ENCODE measurements at regions not wholly inside any gene's neighbourhood (a gene's known extent, or its start where the extent isn't known, plus 50 kb on each side); places are given as distances from the start of the nearest gene placed in this dataset.
"Not testable (repeated sequence)": the region's sequence is repeated elsewhere in the genome, so short reads cannot be mapped to it uniquely, and the experiment has no call there.

DNA sequence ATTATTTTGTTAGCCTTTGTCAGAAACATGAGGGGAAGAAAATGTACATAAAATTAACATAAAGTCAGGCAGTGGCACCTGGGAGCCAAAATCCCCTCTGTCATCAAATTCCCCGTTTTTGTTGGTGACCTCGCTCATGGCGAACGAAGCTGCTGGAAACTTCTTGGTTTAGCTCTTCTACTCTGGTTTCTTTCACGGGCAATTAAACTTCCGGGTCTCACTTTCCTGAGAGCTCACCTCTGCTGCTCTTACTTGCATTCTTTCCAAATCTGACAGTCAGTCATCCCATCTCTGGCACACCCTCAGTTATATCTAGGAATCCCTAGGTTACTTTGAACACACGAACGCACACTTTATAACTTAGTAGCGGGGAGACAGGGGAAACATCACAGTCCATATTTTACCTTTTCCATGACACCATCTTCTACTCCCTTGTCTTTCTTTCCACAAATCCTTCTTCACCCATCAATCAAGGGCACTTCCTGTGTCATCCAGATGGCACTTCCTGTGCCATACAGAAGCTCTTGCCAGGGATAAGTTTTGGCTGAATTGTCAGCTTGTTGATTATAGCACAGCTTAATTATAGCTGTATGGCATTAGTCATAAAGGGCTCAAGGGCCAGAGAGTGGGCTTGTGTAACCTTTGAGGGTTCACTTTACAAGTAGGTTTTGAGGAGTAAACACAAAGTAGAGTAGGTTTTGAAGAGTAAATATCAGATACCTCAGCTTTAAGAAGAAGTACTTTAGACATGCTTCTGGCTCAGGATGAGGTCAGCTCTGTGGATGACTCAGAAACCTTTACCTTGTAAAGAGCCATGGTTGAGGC, 105.1 kb downstream of the GATA3 start:
- Histone ChIP-seq H3K9me3 (ENCODE audit: severe bottlenecking) (no peaks in the 10 kb centered on the region), H3K4me3 (ENCODE audit: severe bottlenecking) (no peak overlapping the region), H3K27ac (ENCODE audit: poor library complexity, severe bottlenecking) (peak overlapping the region; percentile 65), H3K27me3 (ENCODE audit: insufficient read depth, poor library complexity, severe bottlenecking) (no peaks in the 10 kb centered on the region), H3K4me1 (ENCODE audit: insufficient read depth, poor library complexity, severe bottlenecking) (peaks cover 20% of the 10 kb centered on the region), H3K36me3 (ENCODE audit: low read depth) (no peaks in the 10 kb centered on the region)
- ATAC-seq (ENCODE audit: low read depth) (peak; percentile 88), DNase-seq (ENCODE audit: low spot score) (no peak)
- TF ChIP-seq CTCF (IDR thresholded peaks at IDR 0.05; ENCODE audit: poor library complexity, severe bottlenecking): no peak

- ATAC-seq (ENCODE audit: low read depth): no peak
- H3K4me1 ChIP-seq (ENCODE audit: insufficient read depth, poor library complexity, severe bottlenecking): peaks cover 15% of the 10 kb centered on the region
- no peaks in the 10 kb centered on the region for H3K9me3 ChIP-seq (ENCODE audit: severe bottlenecking)
- no peaks in the 10 kb centered on the region for H3K36me3 ChIP-seq (ENCODE audit: low read depth)
- no peak overlapping the region for H3K27ac ChIP-seq (ENCODE audit: poor library complexity, severe bottlenecking)
- no peak for TF ChIP-seq CTCF (IDR thresholded peaks at IDR 0.05; ENCODE audit: poor library complexity, severe bottlenecking)
- H3K27me3 ChIP-seq (ENCODE audit: insufficient read depth, poor library complexity, severe bottlenecking): no peaks in the 10 kb centered on the region
- no peak for DNase-seq (ENCODE audit: low spot score)
- no peak overlapping the region for H3K4me3 ChIP-seq (ENCODE audit: severe bottlenecking)
Measured at GRCh38 chr10:8163824-8164223, 109.3 kb downstream of the GATA3 start.

DNA sequence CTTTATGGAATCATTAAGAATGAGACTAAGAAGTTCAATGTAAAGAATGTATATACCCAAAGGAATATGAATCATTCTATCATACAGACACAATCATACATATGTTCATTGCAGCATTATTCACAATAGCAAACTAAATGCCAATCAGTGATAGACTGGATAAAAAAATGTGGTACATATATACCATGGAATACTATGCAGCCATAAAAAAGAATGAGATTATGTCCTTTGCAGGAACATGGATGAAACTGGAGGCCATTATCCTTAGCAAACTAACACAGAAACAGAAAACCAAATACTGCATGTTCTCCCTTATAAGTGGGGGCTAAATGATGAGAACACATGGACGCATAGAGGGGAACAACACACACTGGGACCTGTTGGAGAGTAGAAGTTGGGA, 110.2 kb downstream of the GATA3 start:
- not testable (repeated sequence) for DNase-seq (ENCODE audit: low spot score); ATAC-seq (ENCODE audit: low read depth); H3K9me3 ChIP-seq (ENCODE audit: severe bottlenecking)

GRCh38 chr10:8168836-8169235, 114.3 kb downstream of the GATA3 start:
- H3K4me3 ChIP-seq (ENCODE audit: severe bottlenecking): no peak overlapping the region
- H3K36me3 ChIP-seq (ENCODE audit: low read depth): no peaks in the 10 kb centered on the region
- DNase-seq (ENCODE audit: low spot score) (no peak), ATAC-seq (ENCODE audit: low read depth) (no peak)
- no peak overlapping the region for H3K27ac ChIP-seq (ENCODE audit: poor library complexity, severe bottlenecking)
- H3K27me3 ChIP-seq (ENCODE audit: insufficient read depth, poor library complexity, severe bottlenecking): no peaks in the 10 kb centered on the region
- peaks cover 3% of the 10 kb centered on the region for H3K9me3 ChIP-seq (ENCODE audit: severe bottlenecking)
- no peak for TF ChIP-seq CTCF (IDR thresholded peaks at IDR 0.05; ENCODE audit: poor library complexity, severe bottlenecking)
- no peaks in the 10 kb centered on the region for H3K4me1 ChIP-seq (ENCODE audit: insufficient read depth, poor library complexity, severe bottlenecking)

More for the DNA sequence above, 110.2 kb downstream of the GATA3 start:
- H3K4me3 ChIP-seq (ENCODE audit: severe bottlenecking); H3K27ac ChIP-seq (ENCODE audit: poor library complexity, severe bottlenecking); H3K4me1 ChIP-seq (ENCODE audit: insufficient read depth, poor library complexity, severe bottlenecking); H3K27me3 ChIP-seq (ENCODE audit: insufficient read depth, poor library complexity, severe bottlenecking); H3K36me3 ChIP-seq (ENCODE audit: low read depth): not testable (repeated sequence)

DNA sequence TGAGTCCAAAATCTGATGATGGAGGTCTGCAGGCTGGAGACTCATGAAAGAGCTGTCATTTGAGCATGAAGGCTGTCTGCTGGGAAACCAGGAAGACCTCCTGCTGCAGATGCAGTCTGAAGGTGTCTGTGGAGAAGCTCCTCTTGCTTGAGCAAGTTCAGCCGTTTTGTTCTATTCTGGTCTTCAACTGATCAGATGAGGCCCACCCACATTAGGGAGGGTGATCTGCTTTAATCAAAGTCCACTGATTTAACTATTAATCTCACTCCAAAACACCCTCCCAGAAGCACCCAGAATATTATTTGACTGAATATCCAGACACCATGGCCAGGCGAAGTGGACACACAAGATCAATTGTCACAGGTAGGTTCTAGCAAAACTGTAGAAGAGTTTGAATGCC, 116.5 kb downstream of the GATA3 start:
- no peaks in the 10 kb centered on the region for H3K4me1 ChIP-seq (ENCODE audit: insufficient read depth, poor library complexity, severe bottlenecking)
- DNase-seq (ENCODE audit: low spot score) (no peak), ATAC-seq (ENCODE audit: low read depth) (no peak)
- TF ChIP-seq CTCF (IDR thresholded peaks at IDR 0.05; ENCODE audit: poor library complexity, severe bottlenecking): no peak
- H3K27ac ChIP-seq (ENCODE audit: poor library complexity, severe bottlenecking): no peak overlapping the region
- H3K27me3 ChIP-seq (ENCODE audit: insufficient read depth, poor library complexity, severe bottlenecking): no peaks in the 10 kb centered on the region
- H3K9me3 ChIP-seq (ENCODE audit: severe bottlenecking): peaks cover 3% of the 10 kb centered on the region
- H3K4me3 ChIP-seq (ENCODE audit: severe bottlenecking): no peak overlapping the region
- no peaks in the 10 kb centered on the region for H3K36me3 ChIP-seq (ENCODE audit: low read depth)

Data from RWPE2 (cell line).